SU-DHL-6 (cell line): ENCODE measurements at regions not wholly inside any gene's neighbourhood (a gene's known extent, or its start where the extent isn't known, plus 50 kb on each side); places are given as distances from the start of the nearest gene placed in this dataset.

ENCODE experiments used
- H2AFZ ChIP-seq: fragments of 200-600 bp; sonication (generic); 2 replicates; pipeline ENCODE4 v1.6.1; 2014; ENCODE audit warnings: low read depth, mild to moderate bottlenecking, moderate library complexity, mixed read lengths, antibody characterized with exemption, low read length; ENCODE audit not compliant: severe bottlenecking
- H3F3A ChIP-seq: fragments of 200-600 bp; shearing (Covaris generic); 2 replicates; pipeline ENCODE4 v1.6.0; 2016; ENCODE audit warnings: antibody characterized with exemption, mild to moderate bottlenecking; ENCODE audit not compliant: insufficient read depth
- H3K27ac ChIP-seq: fragments of 200-600 bp; sonication (generic); 2 replicates; pipeline ENCODE4 v1.5.1; 2016; ENCODE audit warnings: low read depth, mild to moderate bottlenecking, low read length, moderate library complexity, mixed read lengths
- H3K27me3 ChIP-seq: fragments of 200-600 bp; sonication (generic), shearing (Covaris generic); 2 replicates; pipeline ENCODE4 v1.6.0; 2014; ENCODE audit warnings: mild to moderate bottlenecking, low read length
- H3K36me3 ChIP-seq: fragments of 200-600 bp; sonication (generic); 2 replicates; pipeline ENCODE4 v1.6.1; 2014; ENCODE audit warnings: mild to moderate bottlenecking, low read length, mixed read lengths
- H3K4me2 ChIP-seq: fragments of 300-600, 200-600 bp; shearing (Covaris generic), sonication (generic); 2 replicates; pipeline ENCODE4 v1.6.0; 2014; ENCODE audit warnings: low read length, low read depth, mild to moderate bottlenecking; ENCODE audit not compliant: poor library complexity, severe bottlenecking
- H3K4me3 ChIP-seq: fragments of 200-600 bp; sonication (generic); 2 replicates; pipeline ENCODE4 v1.5.1; 2014; ENCODE audit warnings: antibody characterized with exemption, low read length, mild to moderate bottlenecking, mixed read lengths; ENCODE audit not compliant: insufficient read depth, poor library complexity, severe bottlenecking
- H3K79me2 ChIP-seq: fragments of 200-600 bp; sonication (generic); 2 replicates; pipeline ENCODE4 v1.6.1; 2014; ENCODE audit warnings: mild to moderate bottlenecking, low read length, moderate library complexity; ENCODE audit not compliant: insufficient read depth
- H3K9ac ChIP-seq: fragments of 200-600 bp; sonication (generic); 2 replicates; pipeline ENCODE4 v1.7.0; 2014; ENCODE audit warnings: mild to moderate bottlenecking, low read length
- H3K9me2 ChIP-seq: fragments of 200-600 bp; sonication (generic); replicated peaks from 2 replicates; pipeline ENCODE4 v1.6.1; 2014; ENCODE audit warnings: low read length; ENCODE audit not compliant: insufficient read depth
- H3K9me3 ChIP-seq: fragments of 200-600 bp; sonication (generic); 2 replicates; pipeline ENCODE4 v1.6.1; 2014; ENCODE audit warnings: low read length, mixed read lengths; ENCODE audit not compliant: insufficient read depth
- H4K20me1 ChIP-seq: fragments of 200-600 bp; sonication (generic); 2 replicates; pipeline ENCODE4 v1.6.1; 2014; ENCODE audit warnings: low read depth, mild to moderate bottlenecking, antibody characterized with exemption, low read length, moderate library complexity, mixed read lengths
- CTCF ChIP-seq: fragments of 200-600 bp; sonication (generic); IDR thresholded peaks from one replicate; pipeline ENCODE4 v1.5.1; 2017; ENCODE audit warnings: antibody characterized with exemption, mild to moderate bottlenecking, low read length, moderate library complexity; ENCODE audit not compliant: insufficient read depth, poor library complexity, severe bottlenecking
- EZH2phosphoT487 ChIP-seq: fragments of 200-600 bp; sonication (generic), shearing (Covaris generic); conservative IDR thresholded peaks from 2 replicates; pipeline ENCODE4 v1.6.1; 2018; ENCODE audit warnings: mild to moderate bottlenecking, antibody characterized with exemption, low read length, moderate library complexity, mixed read lengths

- Histone ChIP-seq H2AFZ (no peak overlapping the region), H4K20me1 (no peaks in the 10 kb centered on the region), H3K36me3 (no peaks in the 10 kb centered on the region), H3K9me2 (no peaks in the 10 kb centered on the region), H3K79me2 (no peaks in the 10 kb centered on the region), H3K9ac (no peak overlapping the region), H3K4me2 (no peak overlapping the region), H3K9me3 (no peaks in the 10 kb centered on the region), H3K27me3 (no peaks in the 10 kb centered on the region), H3F3A (no peaks in the 10 kb centered on the region), H3K4me3 (no peak overlapping the region), H3K27ac (no peak overlapping the region)
- TF ChIP-seq CTCF (no peak), EZH2phosphoT487 (no peak)
These were observed 78.0 kb upstream of the AMZ2 start for GRCh38 chr17:68169840-68170239.

DNA sequence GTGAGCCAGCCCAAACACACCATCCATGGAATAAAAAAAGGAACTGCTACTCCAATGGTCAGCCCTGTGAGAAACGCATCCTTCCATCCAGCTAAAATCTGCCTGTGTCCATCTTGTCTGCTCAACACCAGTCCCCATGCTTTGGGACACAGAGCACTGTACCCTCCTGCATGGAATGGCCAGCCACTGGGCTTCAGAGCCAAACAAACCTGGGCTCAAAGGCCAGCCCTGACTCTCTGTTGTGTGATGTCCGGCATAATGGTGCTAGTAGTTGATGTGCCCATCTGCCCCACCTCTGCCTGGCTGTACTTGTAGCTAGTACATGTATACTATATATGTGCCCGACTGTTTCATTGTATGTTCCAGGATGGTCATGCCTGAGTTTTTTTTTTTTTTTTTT lies 77.6 kb upstream of the AMZ2 start:
- H3K27ac ChIP-seq: no peak overlapping the region
- TF ChIP-seq EZH2phosphoT487 (no peak), CTCF (no peak)
- no peak overlapping the region for H3K4me2 ChIP-seq
- H2AFZ ChIP-seq: no peak overlapping the region
- no peaks in the 10 kb centered on the region for H3K9me3 ChIP-seq
- no peaks in the 10 kb centered on the region for H3F3A ChIP-seq
- no peaks in the 10 kb centered on the region for H3K36me3 ChIP-seq
- H4K20me1 ChIP-seq: no peaks in the 10 kb centered on the region
- no peaks in the 10 kb centered on the region for H3K27me3 ChIP-seq
- H3K9me2 ChIP-seq: no peaks in the 10 kb centered on the region
- H3K9ac ChIP-seq: no peak overlapping the region
- H3K4me3 ChIP-seq: no peak overlapping the region
- H3K79me2 ChIP-seq: no peaks in the 10 kb centered on the region

GRCh38 chr17:68172461-68172954 lies 75.3 kb upstream of the AMZ2 start:
- Histone ChIP-seq H3K4me3 (no peak overlapping the region), H3K79me2 (no peaks in the 10 kb centered on the region), H3K9me3 (no peaks in the 10 kb centered on the region), H3F3A (no peaks in the 10 kb centered on the region), H3K27me3 (no peaks in the 10 kb centered on the region), H2AFZ (peak overlapping the region; percentile 46), H3K27ac (no peak overlapping the region), H3K36me3 (no peaks in the 10 kb centered on the region), H3K4me2 (no peak overlapping the region), H3K9ac (no peak overlapping the region), H3K9me2 (no peaks in the 10 kb centered on the region), H4K20me1 (no peaks in the 10 kb centered on the region)
- no peak for TF ChIP-seq EZH2phosphoT487
- peak; percentile 75 for TF ChIP-seq CTCF
